CD4-positive, alpha-beta T cell treated with Interleukin-4 for 1 hour (primary cell): ENCODE measurements at regions not wholly inside any gene's neighbourhood (a gene's known extent, or its start where the extent isn't known, plus 50 kb on each side); places are given as distances from the start of the nearest gene placed in this dataset.
A peak's percentile ranks its signal among the peaks of the same experiment; 100 is the strongest.
"Not testable (repeated sequence)": the region's sequence is repeated elsewhere in the genome, so short reads cannot be mapped to it uniquely, and the experiment has no call there.

Experiments used
- DNase-seq, 2 donors: peaks; one replicate each; pipeline ENCODE4 v3.0.0-alpha.2; 2020 to 2022

- DNase-seq = not testable (repeated sequence)
Measured at GRCh38 chr16:88148682-88149081, 197.4 kb downstream of the BANP start.

- DNase-seq = not testable (repeated sequence)
Measured at GRCh38 chr16:88149158-88149603, 197.9 kb downstream of the BANP start.

GRCh38 chr16:88149663-88150062, 198.4 kb downstream of the BANP start:
- not testable (repeated sequence) for DNase-seq

GRCh38 chr16:88150456-88151128, 199.4 kb downstream of the BANP start:
- DNase-seq = not testable (repeated sequence)

- DNase-seq = not testable (repeated sequence)
Measured at GRCh38 chr16:88151129-88151499, 199.9 kb downstream of the BANP start.

- not testable (repeated sequence) for DNase-seq
Measured at GRCh38 chr16:88151859-88152843, 200.9 kb downstream of the BANP start.

- DNase-seq = not testable (repeated sequence)
Measured at GRCh38 chr16:88152879-88153278, 201.6 kb downstream of the BANP start.

- not testable (repeated sequence) for DNase-seq
Measured at GRCh38 chr16:88153516-88153915, 202.3 kb downstream of the BANP start.

GRCh38 chr16:88154886-88155285, 203.7 kb downstream of the BANP start:
- DNase-seq = not testable (repeated sequence)

GRCh38 chr16:88155681-88156080, 204.4 kb downstream of the BANP start:
- not testable (repeated sequence) for DNase-seq

GRCh38 chr16:88156640-88157283, 205.5 kb downstream of the BANP start:
- DNase-seq = not testable (repeated sequence)

GRCh38 chr16:88157686-88158085, 206.5 kb downstream of the BANP start:
- DNase-seq = not testable (repeated sequence)

GRCh38 chr16:88158256-88159045, 207.2 kb downstream of the BANP start:
- DNase-seq = not testable (repeated sequence)

- peak in 1 of 2 donors; percentile 2 for DNase-seq
Measured at GRCh38 chr16:88159046-88159896, 208.0 kb downstream of the BANP start.

GRCh38 chr16:88159897-88160335, 208.7 kb downstream of the BANP start:
- DNase-seq = not testable (repeated sequence)

GRCh38 chr16:88161191-88161590, 210.0 kb downstream of the BANP start:
- not testable (repeated sequence) for DNase-seq

- not testable (repeated sequence) for DNase-seq
Measured at GRCh38 chr16:88161623-88162275, 210.5 kb downstream of the BANP start.

- not testable (repeated sequence) for DNase-seq
Measured at GRCh38 chr16:88162778-88163177, 211.5 kb downstream of the BANP start.

GRCh38 chr16:88164196-88165039, 213.2 kb downstream of the BANP start:
- peak in 1 of 2 donors; percentile 2 for DNase-seq
